LNCAP (cell line): ENCODE measurements at regions not wholly inside any gene's neighbourhood (a gene's known extent, or its start where the extent isn't known, plus 50 kb on each side); places are given as distances from the start of the nearest gene placed in this dataset.
A peak's percentile ranks its signal among the peaks of the same experiment; 100 is the strongest.

Source experiments
- TF ChIP-seq, protein P1 (sequence below): fragments of 450-650 bp; IDR thresholded peaks from 2 replicates; pipeline ENCODE4 v1.5.1; 2017; ENCODE audit warnings: mild to moderate bottlenecking

DNA sequence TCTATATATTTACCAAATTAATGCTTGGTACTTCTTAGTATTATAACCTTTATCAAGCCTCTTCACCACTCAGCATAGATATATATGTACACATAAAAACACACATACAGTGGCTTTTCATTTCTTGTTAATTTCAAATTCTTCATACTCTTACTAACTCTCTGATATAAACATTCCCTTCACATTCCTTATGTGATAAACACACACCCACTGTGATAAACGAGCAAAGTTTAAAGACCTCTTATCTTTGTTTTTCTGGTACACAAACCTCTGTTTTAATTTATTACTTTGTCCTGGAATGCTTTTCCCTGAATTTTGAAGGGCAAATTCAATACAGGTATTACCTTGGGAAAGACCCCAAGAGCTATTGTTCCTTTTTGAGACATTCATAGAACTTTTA, 379.1 kb upstream of the TMPRSS15 start:
- TF ChIP-seq, protein P1, sequence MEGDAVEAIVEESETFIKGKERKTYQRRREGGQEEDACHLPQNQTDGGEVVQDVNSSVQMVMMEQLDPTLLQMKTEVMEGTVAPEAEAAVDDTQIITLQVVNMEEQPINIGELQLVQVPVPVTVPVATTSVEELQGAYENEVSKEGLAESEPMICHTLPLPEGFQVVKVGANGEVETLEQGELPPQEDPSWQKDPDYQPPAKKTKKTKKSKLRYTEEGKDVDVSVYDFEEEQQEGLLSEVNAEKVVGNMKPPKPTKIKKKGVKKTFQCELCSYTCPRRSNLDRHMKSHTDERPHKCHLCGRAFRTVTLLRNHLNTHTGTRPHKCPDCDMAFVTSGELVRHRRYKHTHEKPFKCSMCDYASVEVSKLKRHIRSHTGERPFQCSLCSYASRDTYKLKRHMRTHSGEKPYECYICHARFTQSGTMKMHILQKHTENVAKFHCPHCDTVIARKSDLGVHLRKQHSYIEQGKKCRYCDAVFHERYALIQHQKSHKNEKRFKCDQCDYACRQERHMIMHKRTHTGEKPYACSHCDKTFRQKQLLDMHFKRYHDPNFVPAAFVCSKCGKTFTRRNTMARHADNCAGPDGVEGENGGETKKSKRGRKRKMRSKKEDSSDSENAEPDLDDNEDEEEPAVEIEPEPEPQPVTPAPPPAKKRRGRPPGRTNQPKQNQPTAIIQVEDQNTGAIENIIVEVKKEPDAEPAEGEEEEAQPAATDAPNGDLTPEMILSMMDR: no peak

DNA sequence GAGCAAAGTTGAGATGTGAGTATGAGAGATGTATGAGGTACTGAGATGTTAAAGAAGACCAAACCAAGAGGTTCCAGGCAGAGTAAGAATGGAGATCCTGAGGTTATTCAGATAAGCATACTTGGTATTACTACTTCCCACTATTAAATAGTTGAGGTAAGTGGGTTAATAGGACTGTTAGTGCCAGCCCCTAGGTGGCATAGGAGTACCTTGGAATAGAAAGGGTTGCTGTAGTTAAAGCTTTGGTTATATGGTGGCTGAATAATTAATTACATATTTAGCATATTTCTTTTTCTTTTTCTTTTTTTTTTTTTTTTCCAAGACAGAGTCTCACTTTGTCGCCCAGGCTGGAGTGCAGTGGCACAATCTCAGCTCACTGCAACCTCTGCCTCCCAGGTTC, 397.9 kb upstream of the TMPRSS15 start:
- TF ChIP-seq, protein P1: 0 out of 2 replicates have a peak, but pooled peaks have one; percentile 20

GRCh38 chr21:18803624-18804023, 400.0 kb upstream of the TMPRSS15 start:
- TF ChIP-seq, protein P1: no peak

- TF ChIP-seq, protein P1: no peak
Measured at GRCh38 chr21:18810136-18810535, 406.6 kb upstream of the TMPRSS15 start.

- TF ChIP-seq, protein P1: no peak
Measured at GRCh38 chr21:18812308-18812707, 408.7 kb upstream of the TMPRSS15 start.

GRCh38 chr21:18819507-18819906, 415.9 kb upstream of the TMPRSS15 start:
- TF ChIP-seq, protein P1: no peak

- TF ChIP-seq, protein P1: no peak
Measured at GRCh38 chr21:18826562-18826961, 423.0 kb upstream of the TMPRSS15 start.
